Thoracic aorta (tissue), 2 donors: ENCODE measurements at regions not wholly inside any gene's neighbourhood (a gene's known extent, or its start where the extent isn't known, plus 50 kb on each side); places are given as distances from the start of the nearest gene placed in this dataset.

Source experiments
- ATAC-seq: fragments of 150-250 bp; one replicate; pipeline ENCODE4 v1.8.0; 2017; ENCODE audit warnings: low read depth; ENCODE audit not compliant: insufficient number of reproducible peaks, low FRiP score
- DNase-seq: peaks from one replicate; pipeline ENCODE4 v3.0.0-alpha.2; 2020; ENCODE audit warnings: low spot score
- H3K27ac ChIP-seq, 2 donors: fragments of 200-600 bp; sonication (generic); 1 replicate in 1 of 2; 2 replicates in 1 of 2; pipeline ENCODE4 v1.5.1; 2016; ENCODE audit warnings: mild to moderate bottlenecking in 2 of 2, moderate library complexity in 2 of 2
- H3K27me3 ChIP-seq: fragments of 200-600 bp; sonication (generic); replicated peaks from 2 replicates; pipeline ENCODE4 v1.6.0; 2016; ENCODE audit warnings: mild to moderate bottlenecking; ENCODE audit not compliant: insufficient read depth
- H3K36me3 ChIP-seq: fragments of 200-600 bp; sonication (generic); one replicate; pipeline ENCODE4 v1.5.1; 2016
- H3K4me1 ChIP-seq, 2 donors: fragments of 200-600 bp; sonication (generic); 1 replicate in 1 of 2; 2 replicates in 1 of 2; pipeline versions ENCODE4 v1.5.1 to v1.6.0; 2016; ENCODE audit warnings: low read depth in 2 of 2, mild to moderate bottlenecking in 1 of 2; ENCODE audit not compliant: control insufficient read depth in 1 of 2
- H3K4me3 ChIP-seq: fragments of 200-600 bp; sonication (generic); 2 replicates; pipeline ENCODE4 v1.5.1; 2016; ENCODE audit warnings: mild to moderate bottlenecking
- H3K9me3 ChIP-seq: fragments of 200-600 bp; sonication (generic); 2 replicates; pipeline ENCODE4 v1.5.1; 2016
- CTCF ChIP-seq: fragments of 200-600 bp; sonication (generic); IDR thresholded peaks from one replicate; pipeline ENCODE4 v1.5.1; 2019; ENCODE audit warnings: antibody characterized with exemption

DNA sequence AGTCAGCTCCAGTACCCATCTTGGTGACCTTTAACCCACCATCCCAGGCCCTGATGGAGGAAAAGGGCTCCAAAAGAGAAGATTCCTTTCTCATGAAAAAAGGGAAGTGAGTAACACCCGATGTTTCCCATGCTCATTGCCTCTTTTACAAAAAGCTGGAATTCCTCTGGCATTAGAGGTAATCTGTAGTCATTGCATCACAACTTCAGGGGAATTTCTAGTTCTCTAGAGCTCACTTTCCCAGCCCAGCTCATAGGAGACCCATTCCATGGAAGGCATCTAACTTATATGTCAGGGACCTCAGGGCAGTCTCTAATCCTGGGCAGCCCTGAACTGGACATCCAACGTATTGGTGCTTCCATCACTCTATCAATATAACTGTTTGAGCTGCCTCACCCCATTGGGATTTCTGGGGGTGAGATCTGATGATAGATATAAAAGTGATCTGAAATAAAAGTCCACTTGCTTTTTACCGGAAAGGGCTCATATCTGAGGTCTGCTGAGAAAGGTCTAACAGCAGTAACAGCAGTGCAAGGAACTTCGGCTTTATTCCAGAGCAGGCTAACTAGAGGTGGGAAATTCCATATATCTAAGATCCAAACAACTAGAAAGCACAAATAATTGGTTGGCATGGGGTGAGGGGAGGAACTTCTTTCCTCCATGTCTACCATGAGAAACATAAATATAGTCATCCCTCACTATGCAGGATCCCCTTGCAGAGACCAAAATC is 106.1 kb downstream of the ETAA1 start:
- no peaks in the 10 kb centered on the region for H3K36me3 ChIP-seq
- no peak overlapping the region for H3K27ac ChIP-seq
- H3K4me3 ChIP-seq, result no peak overlapping the region
- DNase-seq (no peak), ATAC-seq (no peak)
- H3K9me3 ChIP-seq, result no peaks in the 10 kb centered on the region
- no peaks in the 10 kb centered on the region for H3K4me1 ChIP-seq
- H3K27me3 ChIP-seq, result no peaks in the 10 kb centered on the region
- TF ChIP-seq CTCF, result no peak

DNA sequence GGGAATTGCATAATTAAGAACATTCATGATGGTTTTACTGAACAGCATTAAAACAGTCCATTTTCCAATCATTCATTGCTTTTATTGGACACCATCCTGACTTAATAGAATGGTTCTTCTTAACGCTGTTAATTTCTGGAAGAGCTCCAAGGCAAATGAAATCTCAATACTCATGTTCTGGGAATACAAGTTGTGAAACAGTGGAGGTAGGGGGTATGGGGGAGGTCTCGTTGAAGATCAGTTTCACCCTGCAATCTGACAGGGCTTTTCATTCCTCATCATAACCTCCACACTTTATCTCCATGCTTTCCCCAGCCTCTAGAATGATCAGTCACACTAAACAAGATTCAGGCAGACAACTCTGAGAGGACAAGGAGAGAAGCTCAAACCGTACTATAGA is 113.6 kb downstream of the ETAA1 start:
- ATAC-seq, result no peak
- Histone ChIP-seq H3K36me3 (no peaks in the 10 kb centered on the region), H3K4me3 (no peak overlapping the region), H3K4me1 (peaks cover 0 to 9% of the 10 kb centered on the region in 2 donors), H3K9me3 (no peaks in the 10 kb centered on the region), H3K27ac (no peak overlapping the region), H3K27me3 (no peaks in the 10 kb centered on the region)
- no peak for DNase-seq
- no peak for TF ChIP-seq CTCF

- no peak overlapping the region for H3K27ac ChIP-seq
- no peaks in the 10 kb centered on the region for H3K9me3 ChIP-seq
- H3K4me1 ChIP-seq, result peaks cover 0 to 9% of the 10 kb centered on the region in 2 donors
- DNase-seq (no peak), ATAC-seq (no peak)
- H3K36me3 ChIP-seq, result no peaks in the 10 kb centered on the region
- no peak for TF ChIP-seq CTCF
- no peaks in the 10 kb centered on the region for H3K27me3 ChIP-seq
- no peak overlapping the region for H3K4me3 ChIP-seq
Observed at GRCh38 chr2:67514515-67514914, 117.4 kb downstream of the ETAA1 start.

DNA sequence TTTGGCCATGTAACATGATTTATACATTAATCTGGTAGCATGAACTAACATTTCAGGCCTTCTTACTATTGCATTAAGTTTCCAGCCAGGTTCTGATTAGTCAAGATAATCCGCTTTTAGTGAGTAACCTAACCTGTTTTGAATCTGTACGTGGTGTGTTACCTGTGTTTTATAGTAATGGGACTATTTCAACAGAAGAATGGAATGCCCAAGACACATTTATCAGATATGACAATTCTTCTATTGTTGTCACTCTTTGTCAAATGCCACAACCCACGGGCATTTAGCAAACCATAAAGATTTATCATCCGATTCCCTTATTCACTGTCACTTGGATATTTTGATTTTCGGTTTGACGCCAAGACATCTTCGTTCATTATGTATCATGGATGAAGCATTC is 117.9 kb downstream of the ETAA1 start:
- Histone ChIP-seq H3K4me1 (peaks cover 0 to 9% of the 10 kb centered on the region in 2 donors), H3K27ac (no peak overlapping the region), H3K9me3 (no peaks in the 10 kb centered on the region), H3K4me3 (no peak overlapping the region), H3K27me3 (no peaks in the 10 kb centered on the region), H3K36me3 (no peaks in the 10 kb centered on the region)
- TF ChIP-seq CTCF, result no peak
- no peak for DNase-seq
- ATAC-seq, result no peak

- H3K27ac ChIP-seq, result no peak overlapping the region
- TF ChIP-seq CTCF, result no peak
- DNase-seq, result no peak
- no peaks in the 10 kb centered on the region for H3K36me3 ChIP-seq
- ATAC-seq, result no peak
- H3K27me3 ChIP-seq, result no peaks in the 10 kb centered on the region
- no peaks in the 10 kb centered on the region for H3K9me3 ChIP-seq
- peaks cover 0 to 9% of the 10 kb centered on the region in 2 donors for H3K4me1 ChIP-seq
- H3K4me3 ChIP-seq, result no peak overlapping the region
Observed at GRCh38 chr2:67515538-67515937, 118.4 kb downstream of the ETAA1 start.
